Kidney (tissue), 13 donors: ENCODE measurements at regions not wholly inside any gene's neighbourhood (a gene's known extent, or its start where the extent isn't known, plus 50 kb on each side); places are given as distances from the start of the nearest gene placed in this dataset.
A peak's percentile ranks its signal among the peaks of the same experiment; 100 is the strongest.

Experiments
- DNase-seq, 5 donors: peaks; one replicate each; pipeline ENCODE4 v3.0.0-alpha.2; 2013 to 2020
- FAIRE-seq: peaks from 2 replicates; lab custom pipeline; 2012; peaks lifted over from hg19 to GRCh38; lab: Jason Lieb, UNC
- H3K27ac ChIP-seq, 2 donors: one replicate each; pipeline ENCODE4 v1.7.0; 2013; ENCODE audit warnings: low read depth in 2 of 2, low read length in 2 of 2, inconsistent platforms in 1 of 2
- H3K27me3 ChIP-seq: one replicate; pipeline ENCODE4 v1.7.1; 2013; ENCODE audit warnings: low read length, inconsistent platforms; ENCODE audit not compliant: control insufficient read depth, insufficient read depth
- H3K36me3 ChIP-seq, 3 donors: one replicate each; pipeline versions ENCODE4 v1.7.0 to v1.7.1; 2013; ENCODE audit warnings: low read length in 3 of 3, control low read depth in 1 of 3, inconsistent platforms in 1 of 3; ENCODE audit not compliant: insufficient read depth in 3 of 3, control insufficient read depth in 2 of 3
- H3K4me1 ChIP-seq, 3 donors: one replicate each; pipeline versions ENCODE4 v1.7.0 to v1.7.1; 2013; ENCODE audit warnings: low read length in 3 of 3, inconsistent platforms in 1 of 3, low read depth in 1 of 3; ENCODE audit not compliant: control insufficient read depth in 2 of 3, insufficient read depth in 2 of 3
- H3K4me3 ChIP-seq, 3 donors: one replicate each; pipeline versions ENCODE4 v1.7.0 to v1.8.1; 2013; ENCODE audit warnings: low read length in 3 of 3, control low read depth in 1 of 3, inconsistent platforms in 1 of 3
- H3K9ac ChIP-seq, 3 donors: one replicate each; pipeline versions ENCODE4 v1.7.0 to v1.7.1; 2013; ENCODE audit warnings: low read length in 3 of 3, control low read depth in 1 of 3, inconsistent platforms in 1 of 3
- H3K9me3 ChIP-seq, 3 donors: one replicate each; pipeline versions ENCODE4 v1.7.0 to v1.7.1; 2013; ENCODE audit warnings: low read length in 3 of 3, control low read depth in 1 of 3, inconsistent platforms in 1 of 3; ENCODE audit not compliant: control insufficient read depth in 2 of 3, insufficient read depth in 1 of 3
- CTCF ChIP-seq: IDR thresholded peaks from 3 replicates; pipeline ENCODE4 v1.5.1; 2012; ENCODE audit warnings: mild to moderate bottlenecking, moderate library complexity, borderline replicate concordance; ENCODE audit not compliant: insufficient read depth; ENCODE audit errors: extremely low read depth
- intact Hi-C: fragments of 100-400 bp; cut with DNase I; formaldehyde crosslinking; loops from one replicate; pipeline ENCODE4 v1.11.1; 2022
- donor health status: control.
- donor health status: control.
- donor health status: control.
- donor health status: control.
- donor health status: control.
- donor health status: DM: yes; HTN: yes; CAD: no.
- donor health status: Normal renal cell carcinoma (clear cell type).

- peaks cover 0 to 17% (median 3%) of the 10 kb centered on the region in 3 donors for H3K9me3 ChIP-seq
- DNase-seq = peak in 1 of 5 donors; percentile 72
- TF ChIP-seq CTCF = no peak
- H3K27me3 ChIP-seq = no peaks in the 10 kb centered on the region
- no peak overlapping the region for H3K9ac ChIP-seq
- H3K36me3 ChIP-seq = no peaks in the 10 kb centered on the region
- no peaks in the 10 kb centered on the region for H3K4me1 ChIP-seq
- intact Hi-C loops = no loop called here
- FAIRE-seq = no peak
- H3K27ac ChIP-seq = no peak overlapping the region
- no peak overlapping the region for H3K4me3 ChIP-seq
Measured at GRCh38 chr10:132131581-132132420, 54.9 kb upstream of the DPYSL4 start.

GRCh38 chr10:132132421-132132841 is 54.3 kb upstream of the DPYSL4 start:
- Histone ChIP-seq H3K27ac (no peak overlapping the region), H3K9me3 (peaks cover 0 to 17% (median 3%) of the 10 kb centered on the region in 3 donors), H3K4me1 (no peaks in the 10 kb centered on the region), H3K9ac (no peak overlapping the region), H3K4me3 (no peak overlapping the region), H3K27me3 (no peaks in the 10 kb centered on the region), H3K36me3 (no peaks in the 10 kb centered on the region)
- intact Hi-C loops = no loop called here
- DNase-seq (peak in 1 of 5 donors; percentile 57), FAIRE-seq (no peak)
- no peak for TF ChIP-seq CTCF

GRCh38 chr10:132133005-132133404 is 53.7 kb upstream of the DPYSL4 start:
- no peak for TF ChIP-seq CTCF
- Histone ChIP-seq H3K4me1 (no peaks in the 10 kb centered on the region), H3K36me3 (no peaks in the 10 kb centered on the region), H3K27ac (no peak overlapping the region), H3K4me3 (no peak overlapping the region), H3K27me3 (no peaks in the 10 kb centered on the region), H3K9me3 (peaks cover 0 to 14% (median 3%) of the 10 kb centered on the region in 3 donors), H3K9ac (no peak overlapping the region)
- intact Hi-C loops = no loop called here
- peak; percentile 41 to 86 (median 79) for DNase-seq
- no peak for FAIRE-seq
